ENCODE measurements at regions not wholly inside any gene's neighbourhood (a gene's known extent, or its start where the extent isn't known, plus 50 kb on each side); places are given as distances from the start of the nearest gene placed in this dataset.

- peak overlapping the region; percentile 13; the same call in 1 of the 2 replicates for H3K4me2 ChIP-seq (ENCODE audit: low read length)
- no peak for TF ChIP-seq CTCF (IDR thresholded peaks at IDR 0.05; ENCODE audit: low read depth, low read length)
- no peak for TF ChIP-seq EZH2phosphoT487 (IDR thresholded peaks at IDR 0.05; ENCODE audit: low read depth)
- no peak overlapping the region for H3K4me3 ChIP-seq (ENCODE audit: low read length)
- H3K27me3 ChIP-seq (ENCODE audit: low read depth, low read length) = no peaks in the 10 kb centered on the region
- peaks cover 12% of the 10 kb centered on the region for H3K4me1 ChIP-seq (ENCODE audit: low read length)
- H3K36me3 ChIP-seq (replicated peaks; ENCODE audit: low read depth, low read length) = no peaks in the 10 kb centered on the region
- no peak overlapping the region for H3K27ac ChIP-seq (ENCODE audit: low read length)
- no peak overlapping the region for H3K9ac ChIP-seq (ENCODE audit: low read length)
- H4K20me1 ChIP-seq (ENCODE audit: insufficient read depth, low read length) = no peaks in the 10 kb centered on the region
- H3K79me2 ChIP-seq (ENCODE audit: low read length) = no peaks in the 10 kb centered on the region
- H3K9me3 ChIP-seq (ENCODE audit: insufficient read depth, low read length) = no peaks in the 10 kb centered on the region
- H2AFZ ChIP-seq (ENCODE audit: low read depth, low read length) = no peak overlapping the region
Observed at GRCh38 chr16:74221828-74222227, 74.8 kb upstream of the PSMD7 start.

- TF ChIP-seq CTCF (IDR thresholded peaks at IDR 0.05; ENCODE audit: low read depth, low read length) (no peak), EZH2phosphoT487 (IDR thresholded peaks at IDR 0.05; ENCODE audit: low read depth) (no peak)
- no peak overlapping the region for H3K4me3 ChIP-seq (ENCODE audit: low read length)
- peaks cover 12% of the 10 kb centered on the region for H3K4me1 ChIP-seq (ENCODE audit: low read length)
- H4K20me1 ChIP-seq (ENCODE audit: insufficient read depth, low read length) = no peaks in the 10 kb centered on the region
- no peak overlapping the region for H2AFZ ChIP-seq (ENCODE audit: low read depth, low read length)
- no peak overlapping the region for H3K27ac ChIP-seq (ENCODE audit: low read length)
- H3K79me2 ChIP-seq (ENCODE audit: low read length) = no peaks in the 10 kb centered on the region
- no peak overlapping the region for H3K4me2 ChIP-seq (ENCODE audit: low read length)
- no peak overlapping the region for H3K9ac ChIP-seq (ENCODE audit: low read length)
- no peaks in the 10 kb centered on the region for H3K27me3 ChIP-seq (ENCODE audit: low read depth, low read length)
- H3K9me3 ChIP-seq (ENCODE audit: insufficient read depth, low read length) = no peaks in the 10 kb centered on the region
- H3K36me3 ChIP-seq (replicated peaks; ENCODE audit: low read depth, low read length) = no peaks in the 10 kb centered on the region
Observed at GRCh38 chr16:74219706-74220105, 76.9 kb upstream of the PSMD7 start.

GRCh38 chr16:74218871-74219270 is 77.7 kb upstream of the PSMD7 start:
- TF ChIP-seq CTCF (IDR thresholded peaks at IDR 0.05; ENCODE audit: low read depth, low read length) (no peak), EZH2phosphoT487 (IDR thresholded peaks at IDR 0.05; ENCODE audit: low read depth) (no peak)
- Histone ChIP-seq H3K27ac (ENCODE audit: low read length) (no peak overlapping the region), H3K36me3 (replicated peaks; ENCODE audit: low read depth, low read length) (no peaks in the 10 kb centered on the region), H3K79me2 (ENCODE audit: low read length) (no peaks in the 10 kb centered on the region), H4K20me1 (ENCODE audit: insufficient read depth, low read length) (no peaks in the 10 kb centered on the region), H3K9ac (ENCODE audit: low read length) (no peak overlapping the region), H3K27me3 (ENCODE audit: low read depth, low read length) (no peaks in the 10 kb centered on the region), H3K4me3 (ENCODE audit: low read length) (no peak overlapping the region), H2AFZ (ENCODE audit: low read depth, low read length) (no peak overlapping the region), H3K4me2 (ENCODE audit: low read length) (no peak overlapping the region), H3K9me3 (ENCODE audit: insufficient read depth, low read length) (no peaks in the 10 kb centered on the region), H3K4me1 (ENCODE audit: low read length) (peaks cover 12% of the 10 kb centered on the region)

GRCh38 chr16:74216319-74216718 is 80.3 kb upstream of the PSMD7 start:
- Histone ChIP-seq H3K9me3 (ENCODE audit: insufficient read depth, low read length) (no peaks in the 10 kb centered on the region), H3K4me3 (ENCODE audit: low read length) (no peak overlapping the region), H3K9ac (ENCODE audit: low read length) (no peak overlapping the region), H3K4me1 (ENCODE audit: low read length) (peaks cover 7% of the 10 kb centered on the region), H2AFZ (ENCODE audit: low read depth, low read length) (no peak overlapping the region), H3K4me2 (ENCODE audit: low read length) (no peak overlapping the region), H3K27me3 (ENCODE audit: low read depth, low read length) (no peaks in the 10 kb centered on the region), H3K36me3 (replicated peaks; ENCODE audit: low read depth, low read length) (no peaks in the 10 kb centered on the region), H3K27ac (ENCODE audit: low read length) (no peak overlapping the region), H4K20me1 (ENCODE audit: insufficient read depth, low read length) (no peaks in the 10 kb centered on the region), H3K79me2 (ENCODE audit: low read length) (no peaks in the 10 kb centered on the region)
- no peak for TF ChIP-seq CTCF (IDR thresholded peaks at IDR 0.05; ENCODE audit: low read depth, low read length)
- TF ChIP-seq EZH2phosphoT487 (IDR thresholded peaks at IDR 0.05; ENCODE audit: low read depth) = no peak
